NCI-H345 treated with DMSO at 0.1 percent for 48 hours (cell line): ENCODE measurements at regions not wholly inside any gene's neighbourhood (a gene's known extent, or its start where the extent isn't known, plus 50 kb on each side); places are given as distances from the start of the nearest gene placed in this dataset.
"Not testable (repeated sequence)": the region's sequence is repeated elsewhere in the genome, so short reads cannot be mapped to it uniquely, and the experiment has no call there.

ENCODE experiments used
- DNase-seq: peaks from one replicate; lab custom pipeline; 2025; ENCODE audit not compliant: unreplicated experiment; lab: John Stamatoyannopoulos, UW

- DNase-seq, result no peak
Measured at GRCh38 chr18:75691483-75691882, 264.0 kb upstream of the SMIM21 start.

GRCh38 chr18:75690283-75690682 lies 262.8 kb upstream of the SMIM21 start:
- not testable (repeated sequence) for DNase-seq

- DNase-seq, result no peak
Measured at GRCh38 chr18:75687626-75688025, 260.1 kb upstream of the SMIM21 start.

GRCh38 chr18:75683426-75683825 lies 255.9 kb upstream of the SMIM21 start:
- DNase-seq, result no peak

- no peak for DNase-seq
Measured at GRCh38 chr18:75681538-75682115, 254.1 kb upstream of the SMIM21 start.

GRCh38 chr18:75679331-75679730 lies 251.8 kb upstream of the SMIM21 start:
- no peak for DNase-seq

- no peak for DNase-seq
Measured at GRCh38 chr18:75678627-75679026, 251.1 kb upstream of the SMIM21 start.

GRCh38 chr18:75677696-75678455 lies 250.4 kb upstream of the SMIM21 start:
- DNase-seq, result no peak

- no peak for DNase-seq
Measured at GRCh38 chr18:75660932-75661331, 233.4 kb upstream of the SMIM21 start.

GRCh38 chr18:75659535-75660023 lies 232.1 kb upstream of the SMIM21 start:
- no peak for DNase-seq

- DNase-seq, result no peak
Measured at GRCh38 chr18:75658330-75658729, 230.8 kb upstream of the SMIM21 start.

- DNase-seq, result no peak
Measured at GRCh38 chr18:75656563-75657247, 229.2 kb upstream of the SMIM21 start.

- DNase-seq, result no peak
Measured at GRCh38 chr18:75656035-75656434, 228.5 kb upstream of the SMIM21 start.

- DNase-seq, result no peak
Measured at GRCh38 chr18:75654851-75655751, 227.6 kb upstream of the SMIM21 start.

- DNase-seq, result no peak
Measured at GRCh38 chr18:75654386-75654785, 226.9 kb upstream of the SMIM21 start.

GRCh38 chr18:75652528-75652927 lies 225.0 kb upstream of the SMIM21 start:
- DNase-seq, result no peak

GRCh38 chr18:75644871-75645270 lies 217.4 kb upstream of the SMIM21 start:
- DNase-seq, result no peak

GRCh38 chr18:75643083-75643482 lies 215.6 kb upstream of the SMIM21 start:
- no peak for DNase-seq

GRCh38 chr18:75639472-75639831 lies 211.9 kb upstream of the SMIM21 start:
- DNase-seq, result no peak

- no peak for DNase-seq
Measured at GRCh38 chr18:75638776-75639471, 211.4 kb upstream of the SMIM21 start.
